ENCODE measurements at regions not wholly inside any gene's neighbourhood (a gene's known extent, or its start where the extent isn't known, plus 50 kb on each side); places are given as distances from the start of the nearest gene placed in this dataset.

GRCh38 chr21:43271452-43272020 is 102.7 kb downstream of the CRYAA start:
- no peak for DNase-seq

- no peak for DNase-seq
Measured at GRCh38 chr21:43270800-43271301, 102.0 kb downstream of the CRYAA start.

- no peak for DNase-seq
Measured at GRCh38 chr21:43269957-43270705, 101.3 kb downstream of the CRYAA start.

GRCh38 chr21:43269440-43269839 is 100.6 kb downstream of the CRYAA start:
- DNase-seq: peak; percentile 45

- no peak for DNase-seq
Measured at GRCh38 chr21:43268804-43269186, 100.0 kb downstream of the CRYAA start.

GRCh38 chr21:43268086-43268803 is 99.4 kb downstream of the CRYAA start:
- no peak for DNase-seq

GRCh38 chr21:43267391-43268085 is 98.7 kb downstream of the CRYAA start:
- DNase-seq: no peak

- no peak for DNase-seq
Measured at GRCh38 chr21:43266534-43266933, 97.7 kb downstream of the CRYAA start.

GRCh38 chr21:43262427-43262826 is 93.6 kb downstream of the CRYAA start:
- DNase-seq: no peak
